ENCODE measurements at regions not wholly inside any gene's neighbourhood (a gene's known extent, or its start where the extent isn't known, plus 50 kb on each side); places are given as distances from the start of the nearest gene placed in this dataset.

DNA sequence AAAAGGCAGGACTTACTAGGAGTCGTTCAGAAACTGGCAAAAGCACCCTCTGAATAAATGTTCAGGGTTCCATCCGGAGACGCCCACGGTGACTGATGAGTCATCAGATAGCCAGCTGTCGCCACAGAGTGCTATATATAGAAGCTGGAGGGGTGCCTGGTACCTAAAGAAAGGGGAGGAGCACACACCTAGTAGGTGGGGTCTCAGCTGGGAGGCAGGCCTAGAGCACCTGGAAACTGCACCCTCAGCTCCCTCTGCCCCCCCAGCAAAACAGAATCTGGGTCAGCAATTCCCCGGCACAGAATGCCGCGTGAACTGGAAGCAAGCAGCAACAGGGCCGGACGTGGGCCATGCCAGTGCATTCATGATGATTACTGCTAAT lies 242.0 kb downstream of the BCOR start:
- no peak for ATAC-seq
- Histone ChIP-seq H3K27me3 (no peaks in the 10 kb centered on the region), H3K36me3 (replicated peaks in 1 of 2; ENCODE audit: insufficient read depth in 1 of 2, low read depth in 2 of 2) (no peaks in the 10 kb centered on the region), H3K9me3 (no peaks in the 10 kb centered on the region), H3K4me1 (no peaks in the 10 kb centered on the region), H3K27ac (peak overlapping the region in 1 of 4 donors; percentile 6), H3K4me3 (no peak overlapping the region)
- 68% methylated on average over 7 of the region's 10 CpGs; no CpG with 5 or more reads in 1 of the 2 donors for WGBS, 2 donors
- TF ChIP-seq, protein P1, sequence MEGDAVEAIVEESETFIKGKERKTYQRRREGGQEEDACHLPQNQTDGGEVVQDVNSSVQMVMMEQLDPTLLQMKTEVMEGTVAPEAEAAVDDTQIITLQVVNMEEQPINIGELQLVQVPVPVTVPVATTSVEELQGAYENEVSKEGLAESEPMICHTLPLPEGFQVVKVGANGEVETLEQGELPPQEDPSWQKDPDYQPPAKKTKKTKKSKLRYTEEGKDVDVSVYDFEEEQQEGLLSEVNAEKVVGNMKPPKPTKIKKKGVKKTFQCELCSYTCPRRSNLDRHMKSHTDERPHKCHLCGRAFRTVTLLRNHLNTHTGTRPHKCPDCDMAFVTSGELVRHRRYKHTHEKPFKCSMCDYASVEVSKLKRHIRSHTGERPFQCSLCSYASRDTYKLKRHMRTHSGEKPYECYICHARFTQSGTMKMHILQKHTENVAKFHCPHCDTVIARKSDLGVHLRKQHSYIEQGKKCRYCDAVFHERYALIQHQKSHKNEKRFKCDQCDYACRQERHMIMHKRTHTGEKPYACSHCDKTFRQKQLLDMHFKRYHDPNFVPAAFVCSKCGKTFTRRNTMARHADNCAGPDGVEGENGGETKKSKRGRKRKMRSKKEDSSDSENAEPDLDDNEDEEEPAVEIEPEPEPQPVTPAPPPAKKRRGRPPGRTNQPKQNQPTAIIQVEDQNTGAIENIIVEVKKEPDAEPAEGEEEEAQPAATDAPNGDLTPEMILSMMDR (IDR thresholded peaks at IDR 0.05) = no peak
- no peak for TF ChIP-seq POLR2A (IDR thresholded peaks at IDR 0.05)
- intact Hi-C loops (cut with DNase I) = no loop called here
- DNase-seq = no peak

DNA sequence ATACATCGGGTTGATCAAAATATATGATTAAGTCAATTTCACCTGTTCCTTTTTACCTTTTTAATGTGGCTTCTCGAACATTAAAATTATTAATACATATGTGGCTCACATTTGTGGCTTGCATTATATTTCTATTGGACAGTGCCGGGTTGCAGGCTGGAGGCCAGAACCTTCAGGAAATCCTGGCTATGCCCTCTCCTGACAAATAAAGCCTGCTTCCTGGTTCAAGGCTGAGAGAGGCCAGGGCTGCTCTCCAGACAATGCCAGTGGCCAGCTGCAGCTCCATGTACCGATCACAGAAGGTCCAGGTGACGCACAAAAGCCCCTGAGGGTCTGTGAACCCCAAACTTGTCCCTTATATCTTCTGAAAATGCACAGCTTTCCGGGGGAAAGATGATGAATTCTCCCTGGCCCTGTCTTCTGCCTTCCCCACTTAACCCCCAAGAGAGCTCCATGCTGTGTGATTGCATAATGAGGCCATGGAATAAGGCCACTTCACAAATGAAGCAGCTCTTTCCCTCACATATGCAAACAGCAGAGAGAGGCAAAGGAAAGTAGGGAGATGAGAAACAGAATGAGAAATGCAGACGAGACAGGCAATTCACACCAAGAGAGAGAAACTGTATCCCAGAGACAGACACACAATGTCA lies 241.2 kb downstream of the BCOR start:
- Histone ChIP-seq H3K27ac (no peak overlapping the region), H3K4me3 (no peak overlapping the region), H3K9me3 (no peaks in the 10 kb centered on the region), H3K4me1 (no peaks in the 10 kb centered on the region), H3K36me3 (replicated peaks in 1 of 2; ENCODE audit: insufficient read depth in 1 of 2, low read depth in 2 of 2) (no peaks in the 10 kb centered on the region), H3K27me3 (no peaks in the 10 kb centered on the region)
- TF ChIP-seq, protein P1 (IDR thresholded peaks at IDR 0.05) = no peak
- WGBS, 2 donors = 65 to 67% methylated on average over 7 of the region's 7 CpGs
- DNase-seq (no peak), ATAC-seq (no peak)
- intact Hi-C loops (cut with DNase I) = no loop called here

DNA sequence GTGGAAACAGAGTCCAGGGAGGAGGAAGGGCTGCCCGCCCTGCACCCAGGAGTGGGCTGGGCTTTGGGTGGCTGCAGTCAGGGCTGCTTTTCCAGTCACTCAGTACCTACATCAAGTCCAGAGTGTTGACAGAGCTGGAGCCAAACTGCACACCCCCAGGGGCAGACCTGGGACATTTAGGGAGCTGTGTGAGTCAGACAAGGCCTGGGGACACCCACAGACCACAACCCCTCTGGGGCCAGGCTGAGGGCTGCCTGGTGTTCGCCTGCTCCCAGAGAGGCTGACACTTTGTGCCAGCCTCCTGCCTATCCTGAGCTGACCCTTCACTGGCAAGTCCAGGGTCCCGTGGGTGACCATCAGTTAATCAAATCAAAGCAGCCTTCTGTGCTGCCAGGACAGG lies 240.0 kb downstream of the BCOR start:
- no peak for ATAC-seq
- Histone ChIP-seq H3K4me1 (no peaks in the 10 kb centered on the region), H3K9me3 (no peaks in the 10 kb centered on the region), H3K4me3 (no peak overlapping the region), H3K36me3 (replicated peaks in 1 of 2; ENCODE audit: insufficient read depth in 1 of 2, low read depth in 2 of 2) (no peaks in the 10 kb centered on the region), H3K27ac (no peak overlapping the region), H3K27me3 (no peaks in the 10 kb centered on the region)
- TF ChIP-seq POLR2A (IDR thresholded peaks at IDR 0.05) = no peak
- TF ChIP-seq, protein P1 (IDR thresholded peaks at IDR 0.05) = no peak
- intact Hi-C loops (cut with DNase I) = no loop called here
- WGBS, 2 donors = 61 to 100% methylated on average over 1 to 3 of the region's 3 CpGs
- no peak for DNase-seq

DNA sequence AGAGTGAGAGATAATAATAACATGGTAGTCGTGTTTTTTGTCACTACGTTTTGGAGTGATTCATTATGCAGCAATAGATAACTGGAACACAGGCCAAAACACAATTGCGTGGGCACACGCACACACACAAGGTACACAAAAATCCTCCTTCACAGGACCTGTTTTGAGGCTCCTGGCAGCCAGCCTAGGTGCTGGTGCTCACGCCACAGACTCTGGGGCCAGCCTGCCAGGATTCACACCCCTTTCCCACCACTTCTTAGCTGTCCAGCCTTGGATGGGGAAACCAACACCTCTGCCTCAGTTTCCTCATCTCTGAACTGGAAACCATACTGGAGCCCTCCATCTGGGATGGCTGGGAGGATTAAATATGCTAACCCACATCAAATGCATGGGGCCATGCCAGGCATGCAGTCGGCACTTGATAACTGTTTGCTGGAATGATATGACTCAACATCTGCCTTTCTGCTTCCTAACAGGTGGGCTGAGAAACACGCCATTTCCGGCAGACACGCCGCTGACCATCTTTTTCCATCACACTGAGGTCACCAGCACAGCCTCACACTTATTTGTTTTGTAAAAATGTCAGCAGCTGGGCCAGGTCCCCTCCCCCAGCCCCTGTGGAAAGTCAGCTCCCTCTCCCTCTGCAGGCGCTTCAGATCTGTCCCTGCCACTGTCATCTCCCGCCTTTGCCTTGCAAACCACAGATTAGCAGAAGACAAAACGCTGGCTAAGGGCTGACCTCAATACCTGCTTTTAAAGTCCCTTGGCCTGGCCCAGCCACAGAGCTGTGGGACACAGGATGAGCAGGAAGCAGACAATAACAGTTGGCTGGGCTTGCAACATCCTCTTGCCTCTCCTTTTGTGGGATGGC lies 237.5 kb downstream of the BCOR start:
- 38 to 43% methylated on average over 11 to 13 of the region's 13 CpGs for WGBS, 2 donors
- DNase-seq (no peak), ATAC-seq (no peak)
- Histone ChIP-seq H3K4me1 (no peaks in the 10 kb centered on the region), H3K27me3 (no peaks in the 10 kb centered on the region), H3K36me3 (replicated peaks in 1 of 2; ENCODE audit: insufficient read depth in 1 of 2, low read depth in 2 of 2) (no peaks in the 10 kb centered on the region), H3K9me3 (no peaks in the 10 kb centered on the region), H3K4me3 (no peak overlapping the region), H3K27ac (no peak overlapping the region)
- no peak for TF ChIP-seq POLR2A (IDR thresholded peaks at IDR 0.05)
- TF ChIP-seq, protein P1 (IDR thresholded peaks at IDR 0.05) = no peak
- intact Hi-C loops (cut with DNase I) = no loop called here

Data from body of pancreas (tissue), 4 donors.